DOHH2 (cell line): ENCODE measurements at regions not wholly inside any gene's neighbourhood (a gene's known extent, or its start where the extent isn't known, plus 50 kb on each side); places are given as distances from the start of the nearest gene placed in this dataset.

Source experiments
- CTCF ChIP-seq: fragments of 200-600 bp; sonication (generic); IDR thresholded peaks from one replicate; pipeline ENCODE4 v1.5.1; 2014; ENCODE audit warnings: antibody characterized with exemption, mild to moderate bottlenecking, low read depth, low read length; ENCODE audit not compliant: poor library complexity, severe bottlenecking
- EZH2phosphoT487 ChIP-seq: fragments of 200-600 bp; sonication (generic); IDR thresholded peaks from 2 replicates; pipeline ENCODE4 v1.6.1; 2017; ENCODE audit warnings: borderline replicate concordance, mild to moderate bottlenecking, antibody characterized with exemption, low read length, moderate library complexity, mixed read lengths

DNA sequence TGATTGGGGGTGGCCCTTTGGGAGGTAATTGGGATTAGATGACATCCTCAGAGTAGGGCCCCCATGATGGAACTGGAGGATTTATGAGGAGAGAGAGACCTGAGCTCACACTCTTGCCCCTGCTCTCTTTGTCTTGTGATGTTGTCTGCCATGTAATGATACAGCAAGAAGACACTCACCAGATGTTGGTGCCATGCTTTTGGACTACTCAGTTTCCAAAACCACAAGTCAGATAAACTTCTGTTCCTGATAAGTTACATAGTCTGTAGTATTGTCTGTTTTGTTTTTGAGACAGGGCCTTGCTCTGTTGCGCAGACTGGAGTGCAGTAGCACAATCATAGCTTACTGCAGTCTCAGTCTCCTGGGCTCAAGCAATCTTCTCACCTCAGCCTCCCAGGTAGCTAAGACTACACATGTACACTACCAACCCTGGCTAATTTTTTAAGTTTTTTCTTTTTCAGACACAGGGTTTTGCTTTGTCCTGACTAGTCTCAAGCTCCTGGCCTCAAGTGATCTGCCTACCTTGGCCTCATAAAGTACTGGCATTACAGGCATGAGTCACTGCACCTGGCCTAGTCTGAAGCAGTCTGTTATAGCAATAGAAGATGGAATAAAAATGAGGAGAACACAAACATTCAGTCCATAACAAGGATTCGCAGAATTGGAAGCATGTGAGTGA lies 115.0 kb upstream of the GALNT2 start:
- TF ChIP-seq CTCF (no peak), EZH2phosphoT487 (no peak)
